ENCODE measurements at regions not wholly inside any gene's neighbourhood (a gene's known extent, or its start where the extent isn't known, plus 50 kb on each side); places are given as distances from the start of the nearest gene placed in this dataset.

DNA sequence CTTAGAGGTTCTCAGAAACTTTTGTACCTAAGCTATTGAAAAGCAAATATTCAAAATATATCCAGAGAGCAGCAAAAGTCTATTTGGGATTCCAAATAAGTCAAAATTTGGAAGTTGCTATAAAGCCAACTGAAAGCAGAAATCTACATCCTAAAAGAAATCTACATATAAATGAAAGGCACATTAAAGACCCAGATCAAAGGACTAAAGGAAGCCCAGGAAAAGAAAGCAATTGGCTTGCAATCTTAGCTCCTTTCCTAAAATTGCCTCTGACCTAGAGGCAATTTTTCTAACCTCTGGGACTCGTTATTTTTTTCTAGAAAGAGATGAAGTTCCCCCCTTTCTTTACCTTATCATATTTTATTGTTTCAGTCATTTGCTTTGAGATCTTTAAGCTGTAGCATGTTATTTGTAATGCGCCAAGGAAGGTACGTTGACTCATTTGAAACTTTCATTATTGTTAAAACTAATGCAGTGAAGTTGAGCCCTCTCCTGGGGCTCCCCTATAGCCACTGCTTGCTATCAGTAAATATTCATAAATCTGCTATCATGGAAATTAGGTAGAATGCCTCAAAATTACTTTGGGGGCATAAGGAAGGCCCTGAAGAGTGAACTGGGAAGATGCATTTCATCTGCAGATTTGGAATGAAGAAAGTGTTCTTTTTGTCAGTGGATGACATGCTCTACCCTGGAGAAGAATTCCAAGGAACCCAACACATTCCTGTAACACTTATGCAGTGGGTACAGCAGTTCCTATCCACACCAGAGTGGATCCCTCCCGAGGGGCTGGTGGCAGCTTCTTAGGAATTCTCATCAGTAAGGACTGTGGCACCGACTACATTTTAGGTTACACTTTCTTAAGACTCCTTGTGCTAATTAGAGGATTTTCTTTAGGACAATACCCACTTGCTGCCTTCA is 177.8 kb upstream of the IGFBP7 start:
- H3K9me3 ChIP-seq = no peaks in the 10 kb centered on the region
- no peaks in the 10 kb centered on the region for H3K36me3 ChIP-seq (ENCODE audit: low read depth)
- no peak for DNase-seq
- TF ChIP-seq, protein P1, sequence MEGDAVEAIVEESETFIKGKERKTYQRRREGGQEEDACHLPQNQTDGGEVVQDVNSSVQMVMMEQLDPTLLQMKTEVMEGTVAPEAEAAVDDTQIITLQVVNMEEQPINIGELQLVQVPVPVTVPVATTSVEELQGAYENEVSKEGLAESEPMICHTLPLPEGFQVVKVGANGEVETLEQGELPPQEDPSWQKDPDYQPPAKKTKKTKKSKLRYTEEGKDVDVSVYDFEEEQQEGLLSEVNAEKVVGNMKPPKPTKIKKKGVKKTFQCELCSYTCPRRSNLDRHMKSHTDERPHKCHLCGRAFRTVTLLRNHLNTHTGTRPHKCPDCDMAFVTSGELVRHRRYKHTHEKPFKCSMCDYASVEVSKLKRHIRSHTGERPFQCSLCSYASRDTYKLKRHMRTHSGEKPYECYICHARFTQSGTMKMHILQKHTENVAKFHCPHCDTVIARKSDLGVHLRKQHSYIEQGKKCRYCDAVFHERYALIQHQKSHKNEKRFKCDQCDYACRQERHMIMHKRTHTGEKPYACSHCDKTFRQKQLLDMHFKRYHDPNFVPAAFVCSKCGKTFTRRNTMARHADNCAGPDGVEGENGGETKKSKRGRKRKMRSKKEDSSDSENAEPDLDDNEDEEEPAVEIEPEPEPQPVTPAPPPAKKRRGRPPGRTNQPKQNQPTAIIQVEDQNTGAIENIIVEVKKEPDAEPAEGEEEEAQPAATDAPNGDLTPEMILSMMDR (IDR thresholded peaks at IDR 0.05) = no peak
- intact Hi-C loops (cut with DNase I, micrococcal nuclease) = no loop called here
- H3K4me1 ChIP-seq (ENCODE audit: low read depth) = no peaks in the 10 kb centered on the region
- ATAC-seq = no peak
- H3K4me3 ChIP-seq = no peak overlapping the region

DNA sequence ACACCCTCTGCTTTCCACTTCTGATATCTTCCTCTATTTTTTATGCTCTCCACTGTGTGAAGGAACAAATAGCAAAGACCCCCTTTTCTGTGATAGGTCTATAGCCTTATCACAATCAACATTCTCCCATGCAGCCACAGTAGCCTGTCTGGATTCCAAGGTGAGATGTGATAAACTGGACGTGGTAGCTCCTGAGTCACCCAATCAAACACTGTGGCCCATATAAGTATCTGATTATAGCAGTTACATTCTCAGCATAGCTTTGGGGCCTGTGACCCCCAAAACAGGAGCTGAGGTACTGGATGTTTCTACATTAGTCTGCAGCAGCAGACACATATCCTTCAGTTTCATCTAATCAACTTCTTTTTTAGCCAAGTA is 172.7 kb upstream of the IGFBP7 start:
- Histone ChIP-seq H3K4me3 (no peak overlapping the region), H3K4me1 (ENCODE audit: low read depth) (no peaks in the 10 kb centered on the region), H3K9me3 (no peaks in the 10 kb centered on the region), H3K36me3 (ENCODE audit: low read depth) (no peaks in the 10 kb centered on the region)
- TF ChIP-seq, protein P1 (IDR thresholded peaks at IDR 0.05) = no peak
- intact Hi-C loops (cut with DNase I, micrococcal nuclease) = no loop called here
- no peak for ATAC-seq
- no peak for DNase-seq

DNA sequence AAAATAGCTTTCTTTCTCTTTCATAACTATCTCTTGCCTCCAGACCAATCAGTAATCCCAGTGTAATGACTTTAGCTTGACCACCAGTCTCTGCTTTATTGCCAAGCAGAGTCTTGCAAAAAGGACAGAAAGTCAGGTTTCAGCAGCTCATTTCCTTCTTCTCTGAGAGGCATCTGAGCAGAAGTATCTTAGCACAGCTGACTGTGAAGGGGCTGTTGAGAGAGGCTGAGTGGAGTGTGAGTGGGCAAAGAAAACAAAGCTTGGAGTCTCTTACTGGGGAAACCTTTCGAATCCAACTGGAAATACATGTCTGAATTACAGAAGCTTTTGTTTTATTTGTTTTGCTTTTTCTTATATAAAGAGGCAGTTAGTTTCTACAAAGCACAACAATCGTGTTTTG is 170.3 kb upstream of the IGFBP7 start:
- ATAC-seq = no peak
- H3K36me3 ChIP-seq (ENCODE audit: low read depth) = no peaks in the 10 kb centered on the region
- no peaks in the 10 kb centered on the region for H3K4me1 ChIP-seq (ENCODE audit: low read depth)
- DNase-seq = no peak
- H3K4me3 ChIP-seq = no peak overlapping the region
- H3K9me3 ChIP-seq = no peaks in the 10 kb centered on the region
- intact Hi-C loops (cut with DNase I, micrococcal nuclease) = no loop called here
- TF ChIP-seq, protein P1 (IDR thresholded peaks at IDR 0.05) = no peak

DNA sequence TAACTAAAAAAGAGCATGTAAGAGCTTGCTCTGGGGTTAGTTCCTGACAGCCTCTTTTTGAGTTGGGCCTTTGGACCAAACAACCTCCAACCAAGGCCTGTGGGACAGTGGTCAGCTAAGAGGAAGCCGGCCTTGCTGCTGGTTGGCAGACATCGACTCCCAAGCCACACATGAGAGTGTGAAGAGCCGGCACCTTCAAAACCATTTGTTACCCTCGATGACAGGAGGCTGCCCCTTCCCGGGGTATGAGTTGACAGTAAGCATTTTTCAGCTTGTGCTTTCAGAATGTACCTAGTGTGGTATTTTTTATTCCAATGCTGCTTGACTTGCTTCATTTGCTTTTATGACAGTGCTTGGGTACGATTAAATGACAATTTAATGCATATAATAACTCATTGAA is 168.6 kb upstream of the IGFBP7 start:
- ATAC-seq (no peak), DNase-seq (no peak)
- no peak overlapping the region for H3K4me3 ChIP-seq
- no peaks in the 10 kb centered on the region for H3K4me1 ChIP-seq (ENCODE audit: low read depth)
- TF ChIP-seq, protein P1 (IDR thresholded peaks at IDR 0.05) = no peak
- no peaks in the 10 kb centered on the region for H3K9me3 ChIP-seq
- intact Hi-C loops (cut with DNase I, micrococcal nuclease) = no loop called here
- no peaks in the 10 kb centered on the region for H3K36me3 ChIP-seq (ENCODE audit: low read depth)

DNA sequence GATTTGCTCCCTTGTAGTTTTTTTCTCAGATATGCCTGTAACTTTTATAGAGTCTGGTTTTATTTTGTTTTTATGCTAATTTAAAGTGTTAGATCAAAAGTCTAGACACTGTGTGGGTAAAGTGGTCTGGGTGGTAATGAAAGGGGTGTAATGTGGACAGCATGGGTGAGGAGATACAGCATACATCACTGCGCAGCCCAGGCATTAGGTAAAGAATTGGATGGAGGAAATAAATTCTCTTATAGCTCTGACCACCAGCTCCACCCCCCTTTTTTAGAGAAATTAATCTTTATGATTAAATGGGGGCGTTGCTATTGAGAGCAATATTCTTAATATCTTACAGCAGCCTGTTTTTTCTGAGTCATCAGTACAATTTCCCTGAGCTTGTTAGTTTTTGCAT is 163.9 kb upstream of the IGFBP7 start:
- Histone ChIP-seq H3K4me1 (ENCODE audit: low read depth) (no peaks in the 10 kb centered on the region), H3K36me3 (ENCODE audit: low read depth) (no peaks in the 10 kb centered on the region), H3K4me3 (no peak overlapping the region), H3K9me3 (no peaks in the 10 kb centered on the region)
- TF ChIP-seq, protein P1 (IDR thresholded peaks at IDR 0.05) = no peak
- no peak for ATAC-seq
- intact Hi-C loops (cut with DNase I, micrococcal nuclease) = no loop called here
- DNase-seq = no peak

All from mucosa of descending colon (tissue), 3 donors.